Stomach (tissue), 8 donors: ENCODE measurements at regions not wholly inside any gene's neighbourhood (a gene's known extent, or its start where the extent isn't known, plus 50 kb on each side); places are given as distances from the start of the nearest gene placed in this dataset.

Experiments
- DNase-seq, 2 donors: peaks; one replicate each; pipeline versions ENCODE4 v3.0.0 to v3.0.0-alpha.2; 2013 to 2019
- H3K27ac ChIP-seq, 5 donors: fragments of 200-600 bp in 4 of 5; sonication (generic) in 4 of 5; one replicate each; pipeline ENCODE4 v1.5.1; 2013 to 2019; ENCODE audit warnings: mild to moderate bottlenecking in 1 of 5, moderate library complexity in 1 of 5
- H3K27me3 ChIP-seq, 3 donors: fragments of 200-600 bp; sonication (generic); one replicate each; pipeline ENCODE4 v1.5.1; 2017 to 2019; ENCODE audit warnings: mixed run types in 1 of 3
- H3K36me3 ChIP-seq, 4 donors: fragments of 200-600 bp; sonication (generic); 1 replicate in 3 of 4; 2 replicates in 1 of 4; pipeline ENCODE4 v1.5.1; 2016 to 2019
- H3K4me1 ChIP-seq, 4 donors: fragments of 200-600 bp; sonication (generic); one replicate each; pipeline ENCODE4 v1.5.1; 2016 to 2019
- H3K4me3 ChIP-seq, 4 donors: fragments of 200-600 bp; sonication (generic) in 3 of 4; one replicate each; pipeline ENCODE4 v1.5.1; 2016 to 2019; ENCODE audit warnings: mild to moderate bottlenecking in 1 of 4
- H3K9me3 ChIP-seq, 4 donors: fragments of 200-600 bp; sonication (generic); one replicate each; pipeline ENCODE4 v1.5.1; 2016 to 2019
- CTCF ChIP-seq, 7 experiments: fragments of 450-650 bp in 4 of 7; fragments of 200-600 bp in 3 of 7; sonication (generic) in 3 of 7; IDR thresholded peaks; one replicate each; pipeline ENCODE4 v1.5.1; 2016 to 2019; ENCODE audit warnings: antibody characterized with exemption in 7 of 7, control low read depth in 2 of 7, mild to moderate bottlenecking in 1 of 7
- EP300 ChIP-seq: sonication (generic); formaldehyde crosslinking; IDR thresholded peaks from one replicate; pipeline ENCODE4 v1.6.1; 2017; ENCODE audit warnings: antibody characterized with exemption
- POLR2A ChIP-seq, 4 donors: fragments of 450-650 bp; IDR thresholded peaks; one replicate each; pipeline ENCODE4 v1.6.1; 2016; ENCODE audit warnings: antibody characterized with exemption in 4 of 4, control low read depth in 2 of 4, mild to moderate bottlenecking in 1 of 4, moderate library complexity in 1 of 4
- POLR2AphosphoS5 ChIP-seq, 3 donors: sonication (generic); formaldehyde crosslinking; IDR thresholded peaks; one replicate each; pipeline ENCODE4 v1.6.1; 2016; ENCODE audit warnings: antibody characterized with exemption in 3 of 3
- WGBS, 5 donors: extraction: QIAGEN DNeasy Blood & Tissue Kit in 3 of 5; methylation state at CpG; one replicate each; pipeline versions ENCODE4 v1.1.5 to v1.1.7; 2013 to 2018; 5-methylcytosine and 5-hydroxymethylcytosine counted together
- intact Hi-C: fragments of 100-400 bp; cut with DNase I; formaldehyde crosslinking; loops from one replicate; pipeline ENCODE4 v1.15.1; 2023; ENCODE audit warnings: low total_unique reads
- donor health status: healthy with polysubstance abuse.
- donor health status: Bipolar disorder and iron deficiency.
- donor health status: healthy.

DNA sequence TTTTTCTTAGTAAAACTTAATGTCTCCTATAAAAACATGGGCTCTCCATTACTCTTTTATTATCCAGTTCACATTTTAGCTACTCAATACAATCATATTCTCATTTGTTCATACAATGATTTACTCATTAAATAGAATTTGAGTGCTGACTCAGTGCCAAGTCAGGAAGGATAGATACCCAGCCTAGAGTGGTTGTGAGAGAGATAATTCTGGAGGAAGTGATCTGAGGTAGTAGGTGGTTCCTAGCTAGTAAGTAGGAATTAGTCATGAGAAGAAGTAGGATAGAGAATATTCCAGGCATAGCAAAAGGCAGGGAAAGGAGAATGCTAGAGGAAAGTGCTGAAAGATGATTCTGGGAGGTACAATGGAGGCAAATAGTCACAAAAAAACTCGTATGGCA is 133.5 kb upstream of the MBL2 start:
- H3K27me3 ChIP-seq = no peaks in the 10 kb centered on the region
- intact Hi-C loops = no loop called here
- TF ChIP-seq CTCF (IDR thresholded peaks at IDR 0.05) = no peak
- no peak for TF ChIP-seq EP300
- no peak for TF ChIP-seq POLR2A (IDR thresholded peaks at IDR 0.05)
- no peak for TF ChIP-seq POLR2AphosphoS5 (IDR thresholded peaks at IDR 0.05)
- H3K9me3 ChIP-seq = no peaks in the 10 kb centered on the region
- no peak overlapping the region for H3K27ac ChIP-seq
- no peaks in the 10 kb centered on the region for H3K36me3 ChIP-seq
- H3K4me3 ChIP-seq = no peak overlapping the region
- no peak for DNase-seq
- H3K4me1 ChIP-seq = no peaks in the 10 kb centered on the region
- 75 to 86% (median 82%) methylated on average over 1 of the region's 1 CpG for WGBS, 5 donors

DNA sequence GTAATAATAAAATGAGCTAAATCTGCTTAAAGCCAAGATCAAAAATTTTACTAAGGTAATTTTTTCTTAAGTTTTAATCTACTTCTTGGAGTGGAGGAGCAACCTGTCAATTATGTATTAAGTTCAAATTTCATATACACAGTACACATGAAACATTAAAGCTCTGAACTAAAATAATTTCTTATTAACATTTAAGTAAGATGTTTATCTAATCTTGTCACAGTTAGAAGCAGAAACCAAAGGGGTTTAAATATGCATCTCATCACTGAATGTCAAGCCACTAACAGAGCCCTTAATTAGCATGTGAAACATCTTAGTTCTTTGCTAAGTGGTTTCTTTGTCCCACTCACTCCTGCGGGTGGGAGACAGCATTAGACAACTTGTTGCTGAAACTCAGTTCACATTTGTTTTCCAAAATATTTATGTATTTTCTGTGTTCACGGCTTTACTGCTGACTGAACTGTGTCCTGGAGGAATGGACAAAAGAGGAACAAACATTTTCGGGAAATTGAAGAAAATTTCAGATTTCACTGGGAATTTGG is 130.9 kb upstream of the MBL2 start:
- Histone ChIP-seq H3K27ac (no peak overlapping the region), H3K27me3 (no peaks in the 10 kb centered on the region), H3K9me3 (no peaks in the 10 kb centered on the region), H3K36me3 (no peaks in the 10 kb centered on the region), H3K4me3 (no peak overlapping the region), H3K4me1 (no peaks in the 10 kb centered on the region)
- WGBS, 5 donors = 49 to 71% (median 63%) methylated on average over 3 of the region's 3 CpGs
- DNase-seq = no peak
- intact Hi-C loops = no loop called here
- no peak for TF ChIP-seq POLR2AphosphoS5 (IDR thresholded peaks at IDR 0.05)
- no peak for TF ChIP-seq CTCF (IDR thresholded peaks at IDR 0.05)
- TF ChIP-seq POLR2A (IDR thresholded peaks at IDR 0.05) = no peak
- no peak for TF ChIP-seq EP300

- Histone ChIP-seq H3K27me3 (no peaks in the 10 kb centered on the region), H3K4me1 (no peaks in the 10 kb centered on the region), H3K9me3 (no peaks in the 10 kb centered on the region), H3K27ac (no peak overlapping the region), H3K36me3 (no peaks in the 10 kb centered on the region), H3K4me3 (no peak overlapping the region)
- WGBS, 5 donors = 13 to 30% (median 25%) methylated on average over 2 of the region's 2 CpGs
- TF ChIP-seq CTCF (IDR thresholded peaks at IDR 0.05) (no peak), EP300 (no peak), POLR2AphosphoS5 (IDR thresholded peaks at IDR 0.05) (no peak), POLR2A (IDR thresholded peaks at IDR 0.05) (no peak)
- DNase-seq = no peak
- intact Hi-C loops = no loop called here
Measured at GRCh38 chr10:52900593-52900992, 128.0 kb upstream of the MBL2 start.

- no peak overlapping the region for H3K4me3 ChIP-seq
- DNase-seq = no peak
- TF ChIP-seq CTCF (IDR thresholded peaks at IDR 0.05) = no peak
- TF ChIP-seq EP300 = no peak
- no peak for TF ChIP-seq POLR2AphosphoS5 (IDR thresholded peaks at IDR 0.05)
- no peak for TF ChIP-seq POLR2A (IDR thresholded peaks at IDR 0.05)
- no peaks in the 10 kb centered on the region for H3K36me3 ChIP-seq
- H3K4me1 ChIP-seq = no peaks in the 10 kb centered on the region
- no peaks in the 10 kb centered on the region for H3K9me3 ChIP-seq
- intact Hi-C loops = no loop called here
- no peak overlapping the region for H3K27ac ChIP-seq
- no peaks in the 10 kb centered on the region for H3K27me3 ChIP-seq
Measured at GRCh38 chr10:52897162-52897561, 124.6 kb upstream of the MBL2 start.
